ENCODE measurements at regions not wholly inside any gene's neighbourhood (a gene's known extent, or its start where the extent isn't known, plus 50 kb on each side); places are given as distances from the start of the nearest gene placed in this dataset.

DNA sequence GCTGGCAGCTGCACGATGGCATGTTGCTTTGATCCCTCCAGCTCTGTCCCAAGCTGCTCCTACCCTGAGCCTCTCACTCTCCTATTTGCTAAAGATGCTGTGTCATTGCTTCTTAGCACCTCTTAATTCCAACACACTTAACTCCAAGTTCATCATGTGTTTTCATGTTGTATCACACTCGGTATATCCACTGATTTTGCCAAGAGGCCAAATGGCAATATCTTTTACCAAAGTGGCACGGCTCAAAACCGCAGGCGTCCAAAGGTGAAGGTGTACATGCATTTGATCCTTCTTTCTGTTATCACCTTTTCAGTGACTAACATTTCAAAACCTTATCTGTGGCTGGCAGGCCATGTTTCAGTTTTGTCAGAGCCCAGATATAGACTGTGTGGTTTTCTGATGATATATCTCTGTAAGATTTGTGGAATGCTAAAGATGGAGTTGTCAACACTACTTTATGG lies 217.0 kb downstream of the TBX18 start:
- H3K36me3 ChIP-seq (replicated peaks in 1 of 2; ENCODE audit: insufficient read depth in 1 of 2, low read depth in 2 of 2) = no peaks in the 10 kb centered on the region
- no peaks in the 10 kb centered on the region for H3K9me3 ChIP-seq
- no peak for TF ChIP-seq POLR2A (IDR thresholded peaks at IDR 0.05)
- TF ChIP-seq, protein P1, sequence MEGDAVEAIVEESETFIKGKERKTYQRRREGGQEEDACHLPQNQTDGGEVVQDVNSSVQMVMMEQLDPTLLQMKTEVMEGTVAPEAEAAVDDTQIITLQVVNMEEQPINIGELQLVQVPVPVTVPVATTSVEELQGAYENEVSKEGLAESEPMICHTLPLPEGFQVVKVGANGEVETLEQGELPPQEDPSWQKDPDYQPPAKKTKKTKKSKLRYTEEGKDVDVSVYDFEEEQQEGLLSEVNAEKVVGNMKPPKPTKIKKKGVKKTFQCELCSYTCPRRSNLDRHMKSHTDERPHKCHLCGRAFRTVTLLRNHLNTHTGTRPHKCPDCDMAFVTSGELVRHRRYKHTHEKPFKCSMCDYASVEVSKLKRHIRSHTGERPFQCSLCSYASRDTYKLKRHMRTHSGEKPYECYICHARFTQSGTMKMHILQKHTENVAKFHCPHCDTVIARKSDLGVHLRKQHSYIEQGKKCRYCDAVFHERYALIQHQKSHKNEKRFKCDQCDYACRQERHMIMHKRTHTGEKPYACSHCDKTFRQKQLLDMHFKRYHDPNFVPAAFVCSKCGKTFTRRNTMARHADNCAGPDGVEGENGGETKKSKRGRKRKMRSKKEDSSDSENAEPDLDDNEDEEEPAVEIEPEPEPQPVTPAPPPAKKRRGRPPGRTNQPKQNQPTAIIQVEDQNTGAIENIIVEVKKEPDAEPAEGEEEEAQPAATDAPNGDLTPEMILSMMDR (IDR thresholded peaks at IDR 0.05) = no peak
- 21 to 25% methylated on average over 5 of the region's 5 CpGs for WGBS, 2 donors
- ATAC-seq (no peak), DNase-seq (no peak)
- intact Hi-C loops (cut with DNase I) = no loop called here
- no peaks in the 10 kb centered on the region for H3K27me3 ChIP-seq
- H3K4me3 ChIP-seq = no peak overlapping the region
- no peaks in the 10 kb centered on the region for H3K4me1 ChIP-seq
- H3K27ac ChIP-seq = no peak overlapping the region

DNA sequence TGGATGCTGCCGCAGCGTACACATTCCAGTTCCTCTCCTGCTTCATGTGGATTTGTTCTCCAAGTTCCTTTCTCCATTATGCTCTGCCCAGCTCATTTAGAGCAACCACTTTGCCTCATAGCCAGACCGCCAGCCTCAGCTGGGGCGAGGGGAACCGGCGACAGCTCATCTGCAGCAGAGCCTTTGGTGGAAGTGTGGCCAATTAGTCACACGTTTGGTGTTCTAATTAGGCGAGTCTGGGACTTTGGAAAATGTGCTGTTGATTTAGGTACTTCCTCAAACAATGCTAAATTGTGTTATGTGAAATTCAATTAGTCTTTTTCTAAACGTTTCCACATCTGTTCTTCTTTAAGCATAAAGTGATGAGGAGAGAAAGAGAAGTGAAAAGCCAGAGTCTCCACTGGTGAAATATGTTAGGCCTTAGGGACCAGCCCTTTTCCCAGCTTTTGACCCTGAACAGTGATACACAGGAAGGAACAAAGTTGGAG lies 217.9 kb downstream of the TBX18 start:
- TF ChIP-seq, protein P1 (IDR thresholded peaks at IDR 0.05) = no peak
- no peak for TF ChIP-seq POLR2A (IDR thresholded peaks at IDR 0.05)
- no peaks in the 10 kb centered on the region for H3K9me3 ChIP-seq
- WGBS, 2 donors = 24 to 36% methylated on average over 9 of the region's 9 CpGs
- ATAC-seq (no peak), DNase-seq (no peak)
- intact Hi-C loops (cut with DNase I) = no loop called here
- no peaks in the 10 kb centered on the region for H3K4me1 ChIP-seq
- no peak overlapping the region for H3K4me3 ChIP-seq
- H3K27me3 ChIP-seq = no peaks in the 10 kb centered on the region
- H3K27ac ChIP-seq = no peak overlapping the region
- no peaks in the 10 kb centered on the region for H3K36me3 ChIP-seq (replicated peaks in 1 of 2; ENCODE audit: insufficient read depth in 1 of 2, low read depth in 2 of 2)

DNA sequence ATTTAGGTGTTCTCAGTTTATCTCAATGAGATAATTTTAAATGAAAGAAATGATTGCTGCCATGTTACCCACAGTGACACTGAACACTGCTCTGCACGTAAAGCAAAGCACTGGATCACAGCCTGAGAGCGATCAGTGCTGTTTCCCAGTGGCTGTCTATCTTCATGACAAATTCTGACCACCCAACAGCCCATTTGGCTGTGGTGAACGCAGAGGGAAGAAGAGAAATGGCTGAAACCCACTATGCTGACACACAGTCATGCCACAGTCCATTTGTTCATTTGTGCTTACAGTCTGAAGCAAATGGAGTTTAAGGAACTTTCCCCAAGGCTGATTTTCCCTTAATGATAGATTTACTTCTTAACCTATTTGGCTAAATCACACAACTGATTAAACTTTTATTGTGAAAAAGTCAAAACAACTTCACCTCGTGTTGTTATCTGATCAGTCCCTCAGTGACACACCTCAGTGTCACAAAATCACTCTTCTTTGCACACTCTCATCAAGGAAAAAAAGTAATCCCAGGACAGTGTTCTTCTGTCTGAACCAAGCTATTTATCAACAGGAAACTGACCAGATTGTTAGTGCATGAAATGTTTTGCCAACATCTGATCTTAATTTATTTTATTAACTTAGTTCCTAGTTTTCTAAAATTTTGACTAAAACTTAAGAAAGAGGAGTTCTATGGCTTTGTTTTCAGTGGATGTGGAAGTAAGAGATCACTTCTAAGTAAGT lies 225.1 kb downstream of the TBX18 start:
- Histone ChIP-seq H3K9me3 (peaks cover 0 to 5% (median 0%) of the 10 kb centered on the region in 3 donors), H3K4me3 (no peak overlapping the region), H3K4me1 (no peaks in the 10 kb centered on the region), H3K36me3 (replicated peaks in 1 of 2; ENCODE audit: insufficient read depth in 1 of 2, low read depth in 2 of 2) (no peaks in the 10 kb centered on the region), H3K27ac (no peak overlapping the region), H3K27me3 (no peaks in the 10 kb centered on the region)
- WGBS, 2 donors = 37 to 45% methylated on average over 4 of the region's 4 CpGs
- intact Hi-C loops (cut with DNase I) = no loop called here
- no peak for TF ChIP-seq POLR2A (IDR thresholded peaks at IDR 0.05)
- TF ChIP-seq, protein P1 (IDR thresholded peaks at IDR 0.05) = no peak
- ATAC-seq (no peak), DNase-seq (no peak)

DNA sequence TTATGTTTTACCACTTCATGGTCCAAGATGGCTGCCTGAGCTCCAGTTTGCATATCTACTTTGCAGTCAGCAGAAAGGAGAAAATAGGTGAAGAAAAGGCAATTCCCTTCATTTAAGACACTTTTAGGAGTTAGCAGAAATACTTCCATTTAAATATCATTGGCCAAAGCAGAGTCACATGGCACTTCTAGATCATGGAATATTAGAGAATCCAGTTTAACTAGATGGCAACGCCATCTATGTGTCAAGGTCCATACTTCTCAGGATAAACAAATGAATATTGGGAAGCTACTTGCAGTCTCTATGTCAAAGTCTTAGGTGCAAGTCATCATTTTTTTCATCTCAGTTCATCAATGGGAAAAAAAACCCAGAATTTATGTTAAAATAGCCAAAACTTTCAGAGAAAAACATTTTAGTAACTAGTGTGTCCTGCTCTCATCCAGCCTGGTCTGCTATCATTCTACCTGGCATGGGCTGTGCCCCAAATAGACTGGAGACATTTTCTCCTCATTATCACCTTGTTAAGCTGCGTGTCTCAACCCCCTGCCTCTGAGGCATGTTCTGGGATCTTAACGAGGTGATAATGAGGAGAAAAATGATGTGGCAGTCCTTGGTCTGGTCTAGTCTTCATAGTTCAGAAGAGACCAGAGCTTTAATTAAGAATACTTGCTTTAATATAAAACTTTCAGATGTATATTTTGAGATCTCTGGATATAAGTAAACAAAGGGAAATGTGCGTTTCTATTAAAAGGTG lies 227.3 kb downstream of the TBX18 start:
- DNase-seq (no peak), ATAC-seq (no peak)
- no peaks in the 10 kb centered on the region for H3K36me3 ChIP-seq (replicated peaks in 1 of 2; ENCODE audit: insufficient read depth in 1 of 2, low read depth in 2 of 2)
- peaks cover 0 to 5% (median 0%) of the 10 kb centered on the region in 3 donors for H3K9me3 ChIP-seq
- no peaks in the 10 kb centered on the region for H3K4me1 ChIP-seq
- no peaks in the 10 kb centered on the region for H3K27me3 ChIP-seq
- WGBS, 2 donors = 36 to 56% methylated on average over 4 of the region's 4 CpGs
- intact Hi-C loops (cut with DNase I) = no loop called here
- H3K27ac ChIP-seq = no peak overlapping the region
- no peak overlapping the region for H3K4me3 ChIP-seq
- TF ChIP-seq POLR2A (IDR thresholded peaks at IDR 0.05) = no peak
- TF ChIP-seq, protein P1 (IDR thresholded peaks at IDR 0.05) = no peak

Data from body of pancreas (tissue), 4 donors.